ENCODE measurements at regions not wholly inside any gene's neighbourhood (a gene's known extent, or its start where the extent isn't known, plus 50 kb on each side); places are given as distances from the start of the nearest gene placed in this dataset.

DNA sequence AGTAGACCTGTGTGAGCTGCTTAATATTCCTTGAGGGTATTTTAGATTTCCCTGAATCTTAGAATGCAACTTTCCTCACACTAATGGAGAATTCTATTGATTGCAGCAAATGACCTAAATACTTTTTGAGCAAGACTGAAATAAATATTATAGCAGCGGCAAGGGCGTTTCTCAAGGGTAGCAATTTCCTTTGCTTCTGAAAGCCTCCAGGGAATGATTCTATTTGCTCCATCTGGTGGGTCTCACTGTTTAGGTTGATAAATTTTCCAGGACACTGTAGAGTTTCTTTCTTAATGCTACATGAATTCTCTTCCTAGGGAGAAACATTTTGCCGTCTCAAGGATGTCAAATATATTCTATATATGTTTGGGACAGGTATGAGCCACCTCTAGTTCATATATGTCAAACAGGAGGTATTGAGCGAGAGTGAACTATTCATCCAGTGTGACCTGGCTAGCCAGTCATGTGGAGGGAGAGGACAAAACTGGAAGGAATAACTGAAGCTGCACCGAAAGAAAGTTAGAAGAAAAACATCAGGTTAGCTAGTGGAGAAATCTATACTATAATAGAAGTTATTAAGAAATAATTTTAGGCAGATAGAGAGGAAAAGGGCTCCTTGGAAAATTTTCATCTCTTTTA, 57.9 kb upstream of the FZD8 start:
- TF ChIP-seq, protein P1, sequence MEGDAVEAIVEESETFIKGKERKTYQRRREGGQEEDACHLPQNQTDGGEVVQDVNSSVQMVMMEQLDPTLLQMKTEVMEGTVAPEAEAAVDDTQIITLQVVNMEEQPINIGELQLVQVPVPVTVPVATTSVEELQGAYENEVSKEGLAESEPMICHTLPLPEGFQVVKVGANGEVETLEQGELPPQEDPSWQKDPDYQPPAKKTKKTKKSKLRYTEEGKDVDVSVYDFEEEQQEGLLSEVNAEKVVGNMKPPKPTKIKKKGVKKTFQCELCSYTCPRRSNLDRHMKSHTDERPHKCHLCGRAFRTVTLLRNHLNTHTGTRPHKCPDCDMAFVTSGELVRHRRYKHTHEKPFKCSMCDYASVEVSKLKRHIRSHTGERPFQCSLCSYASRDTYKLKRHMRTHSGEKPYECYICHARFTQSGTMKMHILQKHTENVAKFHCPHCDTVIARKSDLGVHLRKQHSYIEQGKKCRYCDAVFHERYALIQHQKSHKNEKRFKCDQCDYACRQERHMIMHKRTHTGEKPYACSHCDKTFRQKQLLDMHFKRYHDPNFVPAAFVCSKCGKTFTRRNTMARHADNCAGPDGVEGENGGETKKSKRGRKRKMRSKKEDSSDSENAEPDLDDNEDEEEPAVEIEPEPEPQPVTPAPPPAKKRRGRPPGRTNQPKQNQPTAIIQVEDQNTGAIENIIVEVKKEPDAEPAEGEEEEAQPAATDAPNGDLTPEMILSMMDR (IDR thresholded peaks at IDR 0.05), result no peak
- TF ChIP-seq POLR2A (IDR thresholded peaks at IDR 0.05), result no peak
